ENCODE measurements at regions not wholly inside any gene's neighbourhood (a gene's known extent, or its start where the extent isn't known, plus 50 kb on each side); places are given as distances from the start of the nearest gene placed in this dataset.
A peak's percentile ranks its signal among the peaks of the same experiment; 100 is the strongest.

GRCh38 chr2:198325359-198325758 lies 521.0 kb downstream of the PLCL1 start:
- no peak for DNase-seq

- no peak for DNase-seq
These were observed 519.7 kb downstream of the PLCL1 start for GRCh38 chr2:198324071-198324470.

GRCh38 chr2:198322275-198322674 lies 517.9 kb downstream of the PLCL1 start:
- no peak for DNase-seq

- DNase-seq, result no peak
These were observed 517.2 kb downstream of the PLCL1 start for GRCh38 chr2:198321522-198322088.

GRCh38 chr2:198316852-198317396 lies 512.5 kb downstream of the PLCL1 start:
- no peak for DNase-seq

- DNase-seq, result no peak
These were observed 511.6 kb downstream of the PLCL1 start for GRCh38 chr2:198315791-198316630.

- peak; percentile 54 for DNase-seq
These were observed 510.3 kb downstream of the PLCL1 start for GRCh38 chr2:198314559-198315153.

GRCh38 chr2:198312596-198313483 lies 508.4 kb downstream of the PLCL1 start:
- no peak for DNase-seq

- no peak for DNase-seq
These were observed 506.6 kb downstream of the PLCL1 start for GRCh38 chr2:198311020-198311419.

GRCh38 chr2:198309673-198310280 lies 505.4 kb downstream of the PLCL1 start:
- peak; percentile 49 for DNase-seq

- DNase-seq, result no peak
These were observed 504.7 kb downstream of the PLCL1 start for GRCh38 chr2:198309081-198309480.

GRCh38 chr2:198308368-198308767 lies 504.0 kb downstream of the PLCL1 start:
- no peak for DNase-seq

- DNase-seq, result no peak
These were observed 502.7 kb downstream of the PLCL1 start for GRCh38 chr2:198307093-198307492.

GRCh38 chr2:198304859-198305258 lies 500.5 kb downstream of the PLCL1 start:
- no peak for DNase-seq

GRCh38 chr2:198297350-198297749 lies 493.0 kb downstream of the PLCL1 start:
- no peak for DNase-seq

- DNase-seq, result peak; percentile 66
These were observed 492.4 kb downstream of the PLCL1 start for GRCh38 chr2:198296665-198297308.

GRCh38 chr2:198293281-198293680 lies 488.9 kb downstream of the PLCL1 start:
- DNase-seq, result no peak

GRCh38 chr2:198289811-198290210 lies 485.4 kb downstream of the PLCL1 start:
- DNase-seq, result no peak

GRCh38 chr2:198287706-198288105 lies 483.3 kb downstream of the PLCL1 start:
- DNase-seq, result no peak

- DNase-seq, result no peak
These were observed 480.8 kb downstream of the PLCL1 start for GRCh38 chr2:198285216-198285615.

- no peak for DNase-seq
These were observed 478.8 kb downstream of the PLCL1 start for GRCh38 chr2:198283146-198283545.

- no peak for DNase-seq
These were observed 477.7 kb downstream of the PLCL1 start for GRCh38 chr2:198282061-198282460.
